Activated naive CD4-positive, alpha-beta T cell treated with anti-CD3 and anti-CD28 coated beads, Interleukin-2, amount 10 ng/mL, durations not matched to agents 7 days and 5 days (primary cell): ENCODE measurements at regions not wholly inside any gene's neighbourhood (a gene's known extent, or its start where the extent isn't known, plus 50 kb on each side); places are given as distances from the start of the nearest gene placed in this dataset.

Experiments
- CTCF ChIA-PET: fragments of 350-600 bp; sonication (Branson Sonifier 250); formaldehyde crosslinking; loops from one replicate; lab custom pipeline; 2021; ENCODE audit warnings: antibody characterized with exemption; lab: Charles Lee
- DNase-seq: peaks from one replicate; pipeline ENCODE4 v3.0.0-alpha.2; 2020
- H3K27ac Mint-ChIP-seq: one replicate; pipeline ENCODE4 v1.8.0; 2021; ENCODE audit warnings: mild to moderate bottlenecking, moderate library complexity, mixed read lengths
- H3K27me3 Mint-ChIP-seq: one replicate; pipeline ENCODE4 v1.8.0; 2021; ENCODE audit warnings: mild to moderate bottlenecking, mixed read lengths
- H3K36me3 Mint-ChIP-seq: one replicate; pipeline ENCODE4 v1.8.0; 2021; ENCODE audit warnings: mixed read lengths
- H3K4me1 Mint-ChIP-seq: one replicate; pipeline ENCODE4 v1.8.0; 2021; ENCODE audit warnings: mixed read lengths
- H3K4me3 Mint-ChIP-seq: one replicate; pipeline ENCODE4 v1.8.0; 2021; ENCODE audit warnings: mild to moderate bottlenecking, moderate library complexity, mixed read lengths
- H3K9me3 Mint-ChIP-seq: one replicate; pipeline ENCODE4 v1.8.0; 2021; ENCODE audit warnings: mixed read lengths

DNA sequence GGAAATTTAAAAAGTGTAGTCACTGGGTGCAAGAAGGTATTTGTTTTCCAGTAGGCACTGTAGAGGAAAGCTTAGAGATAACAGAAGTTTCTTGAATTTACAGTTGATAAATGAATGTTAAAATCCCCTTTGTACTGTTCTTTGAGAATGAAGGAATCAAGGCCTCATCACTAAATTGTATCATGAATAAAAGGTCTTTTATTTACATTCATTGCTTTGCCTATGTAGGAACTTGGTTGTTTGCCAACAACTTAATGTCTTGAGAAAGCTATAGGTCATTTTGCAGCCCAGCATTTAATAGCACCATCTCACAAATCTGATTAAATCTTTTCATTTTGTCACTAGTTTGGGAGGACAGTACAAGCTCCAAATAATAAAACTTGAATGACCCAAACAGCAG is 213.9 kb upstream of the ITGA4 start:
- H3K9me3 Mint-ChIP-seq = peaks cover 6% of the 10 kb centered on the region
- CTCF ChIA-PET = interaction anchor here (1.1 kb wide), 1 partner anchor 9 kb away, joined by 5 read pairs; no protein-coding TSS in a partner anchor
- no peaks in the 10 kb centered on the region for H3K27me3 Mint-ChIP-seq
- peaks cover 25% of the 10 kb centered on the region for H3K36me3 Mint-ChIP-seq
- H3K4me3 Mint-ChIP-seq = no peak overlapping the region
- no peak for DNase-seq
- no peak overlapping the region for H3K27ac Mint-ChIP-seq
- peaks cover 34% of the 10 kb centered on the region for H3K4me1 Mint-ChIP-seq

DNA sequence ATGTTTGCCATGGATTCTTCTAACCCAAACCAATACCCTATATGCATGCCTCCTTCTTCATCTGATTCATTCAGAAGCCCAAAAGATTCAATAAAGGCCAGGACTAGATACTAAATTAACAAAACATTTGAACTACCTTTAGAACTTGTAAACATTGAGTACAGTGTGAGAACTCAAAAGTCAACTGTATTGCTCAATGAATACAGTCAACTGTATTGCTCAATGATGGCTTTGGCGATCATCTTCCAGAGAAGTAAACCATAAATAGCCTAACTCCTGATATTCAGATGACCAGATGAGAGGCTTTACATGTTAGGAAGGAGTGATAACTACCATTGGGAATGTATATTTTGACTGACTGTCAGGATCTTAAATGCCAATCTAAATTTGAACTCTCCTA is 206.5 kb upstream of the ITGA4 start:
- no peak overlapping the region for H3K27ac Mint-ChIP-seq
- H3K9me3 Mint-ChIP-seq = peaks cover 3% of the 10 kb centered on the region
- DNase-seq = no peak
- peaks cover 27% of the 10 kb centered on the region for H3K36me3 Mint-ChIP-seq
- H3K27me3 Mint-ChIP-seq = no peaks in the 10 kb centered on the region
- CTCF ChIA-PET = no interaction called here
- H3K4me1 Mint-ChIP-seq = peaks cover 16% of the 10 kb centered on the region
- H3K4me3 Mint-ChIP-seq = no peak overlapping the region

DNA sequence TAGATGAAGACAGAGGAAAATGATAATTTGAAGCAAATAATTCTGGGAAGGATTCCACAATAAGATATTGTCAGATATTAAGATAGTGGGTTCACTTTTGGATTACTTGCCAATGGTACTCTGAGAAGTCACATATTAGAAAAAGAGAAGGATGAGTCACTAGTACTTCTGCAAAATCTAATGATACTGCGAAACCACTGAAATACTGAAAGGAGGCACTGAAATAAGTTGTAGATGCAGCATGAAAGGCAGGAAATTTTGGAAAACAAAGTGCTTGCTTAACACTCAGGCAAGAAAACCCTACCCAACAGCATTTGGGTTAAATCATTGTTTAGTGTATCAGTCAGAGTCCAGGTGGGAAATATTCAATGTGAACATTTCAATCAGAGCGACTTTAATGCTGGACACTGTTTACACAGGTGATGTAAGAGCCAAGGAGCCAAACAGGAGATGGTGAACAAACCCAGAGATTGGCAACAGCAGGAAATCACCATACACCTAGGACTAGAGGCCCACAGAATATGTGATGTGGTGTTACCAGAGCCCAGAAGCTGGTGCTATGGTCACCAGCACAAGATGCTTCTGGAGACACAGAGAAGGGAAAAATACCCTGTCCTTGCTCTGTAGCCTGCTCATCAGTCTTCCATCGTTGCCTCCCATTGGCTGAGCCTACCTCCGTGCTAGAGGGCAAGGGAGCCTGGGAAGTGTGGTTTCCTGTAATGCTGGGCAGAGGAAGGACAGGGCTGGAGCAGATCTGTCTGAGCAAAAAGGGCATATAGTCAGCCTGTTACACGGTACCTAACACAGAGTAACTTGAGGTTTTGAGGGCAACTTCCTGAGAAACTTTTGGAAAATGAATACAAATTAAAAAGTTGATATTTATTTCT is 204.7 kb upstream of the ITGA4 start:
- Mint-ChIP-seq H3K27ac (no peak overlapping the region), H3K4me1 (peaks cover 16% of the 10 kb centered on the region), H3K9me3 (peaks cover 3% of the 10 kb centered on the region), H3K27me3 (no peaks in the 10 kb centered on the region), H3K4me3 (no peak overlapping the region), H3K36me3 (peaks cover 30% of the 10 kb centered on the region)
- CTCF ChIA-PET = no interaction called here
- DNase-seq = no peak

DNA sequence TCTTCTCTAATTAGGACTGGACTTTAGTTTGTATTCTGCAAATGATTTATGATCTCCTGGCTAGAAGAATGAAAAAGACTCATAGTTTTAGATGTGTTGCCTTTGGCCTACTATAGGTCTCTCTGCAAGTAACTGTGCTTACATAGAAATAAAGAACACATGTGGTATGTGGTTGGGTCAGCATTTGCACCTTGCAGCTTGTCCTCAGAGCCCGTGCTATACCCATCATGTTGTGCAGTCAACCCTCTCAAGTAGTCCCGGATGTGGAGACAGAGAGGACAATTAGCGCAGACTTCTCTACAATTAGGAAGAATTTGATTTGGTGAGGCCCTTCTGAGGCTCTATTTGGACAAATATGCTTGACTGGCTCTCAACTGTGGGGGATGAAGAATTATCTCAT is 203.7 kb upstream of the ITGA4 start:
- Mint-ChIP-seq H3K27me3 (no peaks in the 10 kb centered on the region), H3K27ac (no peak overlapping the region), H3K4me1 (peaks cover 16% of the 10 kb centered on the region), H3K4me3 (no peak overlapping the region), H3K36me3 (peaks cover 30% of the 10 kb centered on the region), H3K9me3 (peaks cover 3% of the 10 kb centered on the region)
- CTCF ChIA-PET = interaction anchor here (0.6 kb wide), 1 partner anchor 58 kb away, joined by 3 read pairs; no protein-coding TSS in a partner anchor
- DNase-seq = no peak

DNA sequence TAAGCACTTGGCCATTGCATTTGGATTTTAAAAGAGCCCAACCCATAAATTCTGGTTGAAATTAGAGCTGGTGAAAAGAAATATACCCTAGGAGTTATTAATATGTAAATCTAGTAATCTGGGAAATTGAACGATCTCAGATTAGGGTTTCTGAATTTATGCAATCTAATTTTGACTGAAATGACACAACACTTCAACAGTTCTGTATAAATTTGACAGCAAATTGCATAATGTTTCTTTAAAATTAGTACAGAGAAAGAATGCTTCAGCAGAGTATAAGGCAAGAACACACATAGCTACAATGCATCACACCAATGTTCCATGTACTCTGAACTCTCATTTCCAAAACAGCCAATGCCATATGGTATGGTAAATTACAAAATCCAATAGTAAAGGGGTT is 201.5 kb upstream of the ITGA4 start:
- Mint-ChIP-seq H3K9me3 (peaks cover 3% of the 10 kb centered on the region), H3K36me3 (peaks cover 30% of the 10 kb centered on the region), H3K4me3 (no peak overlapping the region), H3K4me1 (peaks cover 16% of the 10 kb centered on the region), H3K27me3 (no peaks in the 10 kb centered on the region), H3K27ac (no peak overlapping the region)
- CTCF ChIA-PET = no interaction called here
- DNase-seq = no peak

DNA sequence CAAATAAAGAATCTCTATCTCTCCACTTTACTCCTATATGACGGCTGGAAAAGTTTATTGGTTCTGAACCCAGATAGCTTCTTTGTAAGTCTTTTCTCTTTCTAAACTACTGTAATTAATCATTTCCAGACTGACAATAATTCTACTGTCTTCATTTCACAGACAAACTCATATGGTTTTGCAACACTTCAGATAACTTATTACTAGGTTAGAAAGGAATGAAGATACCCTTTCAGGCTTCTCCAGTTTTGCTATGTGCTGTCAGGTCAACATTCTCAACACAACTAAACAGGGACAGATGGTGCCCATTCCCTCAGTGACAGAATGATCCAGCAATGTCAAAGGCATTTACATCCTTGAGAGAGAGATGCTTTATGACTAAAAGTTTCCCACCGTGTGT is 198.5 kb upstream of the ITGA4 start:
- no peaks in the 10 kb centered on the region for H3K4me1 Mint-ChIP-seq
- CTCF ChIA-PET = no interaction called here
- no peaks in the 10 kb centered on the region for H3K27me3 Mint-ChIP-seq
- H3K4me3 Mint-ChIP-seq = no peak overlapping the region
- H3K9me3 Mint-ChIP-seq = no peaks in the 10 kb centered on the region
- peaks cover 10% of the 10 kb centered on the region for H3K36me3 Mint-ChIP-seq
- no peak for DNase-seq
- H3K27ac Mint-ChIP-seq = no peak overlapping the region

DNA sequence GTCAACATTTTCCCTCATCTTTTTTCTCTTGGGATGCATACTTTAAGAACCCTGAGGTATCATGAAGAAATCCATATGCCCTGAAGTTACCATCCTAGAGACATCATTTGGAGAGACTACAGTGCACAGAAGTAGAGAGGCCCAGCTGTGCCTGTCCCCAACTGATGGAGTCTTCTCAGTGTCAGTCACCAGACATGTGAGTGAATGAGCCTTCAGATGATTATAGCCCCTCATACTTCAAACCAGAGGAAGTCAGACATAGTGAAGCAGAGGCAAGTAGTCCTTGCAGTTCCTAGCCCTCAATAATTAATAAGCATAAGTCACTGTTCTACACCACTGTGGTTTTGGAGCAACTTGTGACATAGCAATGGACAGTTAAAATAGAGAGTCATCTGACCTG is 194.4 kb upstream of the ITGA4 start:
- CTCF ChIA-PET = no interaction called here
- Mint-ChIP-seq H3K4me1 (peaks cover 2% of the 10 kb centered on the region), H3K36me3 (peaks cover 17% of the 10 kb centered on the region), H3K27me3 (no peaks in the 10 kb centered on the region), H3K27ac (no peak overlapping the region), H3K9me3 (peaks cover 2% of the 10 kb centered on the region), H3K4me3 (no peak overlapping the region)
- DNase-seq = no peak

DNA sequence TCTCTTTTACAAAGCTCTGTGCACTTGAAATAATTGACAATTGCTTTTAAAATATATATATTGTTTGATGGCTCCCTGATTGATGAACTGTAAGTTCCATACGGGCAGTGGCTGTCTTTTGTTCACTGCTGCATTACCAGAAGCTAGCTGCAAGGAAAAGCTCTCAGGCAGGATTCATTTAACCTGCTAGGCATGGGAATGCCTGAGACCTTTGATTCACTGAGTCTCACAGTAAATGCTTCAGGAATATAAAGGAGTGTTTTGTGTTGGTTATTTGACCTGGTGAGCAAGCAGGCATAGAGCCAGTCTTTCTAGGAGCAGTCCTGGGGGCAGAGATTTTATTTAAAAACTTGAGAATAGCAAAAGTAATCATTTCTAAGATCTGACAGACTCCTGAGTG is 193.2 kb upstream of the ITGA4 start:
- CTCF ChIA-PET = interaction anchor here (1.2 kb wide), 1 partner anchor 8 kb away, joined by 3 read pairs; no protein-coding TSS in a partner anchor
- Mint-ChIP-seq H3K4me1 (peaks cover 7% of the 10 kb centered on the region), H3K9me3 (peaks cover 2% of the 10 kb centered on the region), H3K4me3 (no peak overlapping the region), H3K27me3 (no peaks in the 10 kb centered on the region), H3K27ac (no peak overlapping the region), H3K36me3 (peaks cover 18% of the 10 kb centered on the region)
- no peak for DNase-seq

DNA sequence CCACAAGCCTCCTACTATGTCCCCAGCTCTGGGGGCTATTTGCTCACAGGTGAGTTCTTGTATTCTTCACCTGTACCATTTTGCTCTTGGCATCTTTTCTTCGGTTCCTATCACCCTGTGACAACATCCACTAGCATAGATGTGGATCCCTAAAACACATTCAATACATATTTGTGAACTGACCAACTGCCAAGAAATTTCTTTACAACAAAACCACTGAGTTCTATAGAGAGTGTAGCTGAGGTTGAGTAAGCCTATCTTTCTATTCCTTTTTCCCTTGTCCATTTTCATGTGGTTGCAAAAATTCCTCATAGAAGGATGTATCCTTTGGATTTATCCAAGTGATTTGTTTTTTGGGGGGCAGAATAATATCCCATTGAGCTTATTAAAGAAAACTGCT is 192.7 kb upstream of the ITGA4 start:
- no peaks in the 10 kb centered on the region for H3K27me3 Mint-ChIP-seq
- no peak for DNase-seq
- CTCF ChIA-PET = interaction anchor here (0.9 to 1.2 kb wide), 2 partner anchors 8 to 65 kb away, joined by 3 read pairs; no protein-coding TSS in a partner anchor
- peaks cover 18% of the 10 kb centered on the region for H3K36me3 Mint-ChIP-seq
- H3K4me3 Mint-ChIP-seq = no peak overlapping the region
- H3K4me1 Mint-ChIP-seq = peaks cover 7% of the 10 kb centered on the region
- H3K27ac Mint-ChIP-seq = no peak overlapping the region
- H3K9me3 Mint-ChIP-seq = peaks cover 2% of the 10 kb centered on the region

DNA sequence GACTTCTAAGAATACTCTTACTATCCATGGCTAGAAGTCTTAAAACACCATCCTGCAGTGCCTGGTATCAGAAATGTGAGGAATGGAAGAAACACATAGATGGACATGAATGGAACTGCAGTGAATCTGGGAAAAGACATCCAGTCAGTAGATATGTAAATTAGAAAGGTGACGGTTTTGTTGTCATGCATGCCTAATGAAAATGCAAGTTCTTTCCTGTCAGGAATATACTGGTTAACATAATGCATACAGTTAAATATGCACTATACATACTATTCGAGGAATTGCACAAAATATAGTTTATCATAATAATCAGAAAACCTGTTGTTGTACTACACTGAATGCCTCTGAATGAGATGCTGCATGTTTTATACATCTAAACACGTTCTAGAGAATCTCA is 190.6 kb upstream of the ITGA4 start:
- CTCF ChIA-PET = no interaction called here
- Mint-ChIP-seq H3K36me3 (peaks cover 21% of the 10 kb centered on the region), H3K27me3 (no peaks in the 10 kb centered on the region), H3K9me3 (peaks cover 2% of the 10 kb centered on the region), H3K4me3 (no peak overlapping the region), H3K27ac (no peak overlapping the region), H3K4me1 (peaks cover 7% of the 10 kb centered on the region)
- no peak for DNase-seq

DNA sequence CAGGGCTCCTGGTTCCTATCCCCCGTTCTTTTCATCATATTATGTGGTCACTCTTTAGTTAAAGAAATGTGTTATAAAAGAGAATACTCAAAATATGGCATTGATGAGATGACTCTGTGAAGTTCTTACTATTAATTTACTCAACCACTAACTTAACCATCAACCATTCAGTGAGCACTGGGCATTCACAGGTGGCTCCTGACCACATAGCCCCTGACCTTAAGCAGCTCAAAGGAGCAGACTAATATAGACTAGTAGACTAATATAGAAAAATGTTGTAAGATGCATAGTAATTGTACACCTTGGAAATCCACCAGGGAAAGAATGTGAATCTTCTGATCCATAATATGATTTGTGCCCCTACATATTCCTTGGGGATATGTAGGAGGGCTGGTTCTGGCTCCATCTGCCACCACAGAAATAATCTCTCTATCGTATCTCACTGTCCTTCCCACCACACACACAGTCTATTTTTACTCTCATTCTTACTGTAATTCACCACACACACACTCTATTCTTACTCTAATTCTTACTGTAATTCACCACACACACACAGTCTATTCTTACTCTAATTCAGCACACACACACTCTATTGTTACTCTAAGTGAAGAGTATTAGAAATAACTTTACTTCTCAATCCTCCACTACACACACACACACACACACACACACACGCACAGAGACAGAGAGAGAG is 188.9 kb upstream of the ITGA4 start:
- CTCF ChIA-PET = no interaction called here
- H3K9me3 Mint-ChIP-seq = peaks cover 2% of the 10 kb centered on the region
- H3K4me1 Mint-ChIP-seq = peaks cover 7% of the 10 kb centered on the region
- H3K36me3 Mint-ChIP-seq = peaks cover 24% of the 10 kb centered on the region
- H3K27ac Mint-ChIP-seq = no peak overlapping the region
- no peak overlapping the region for H3K4me3 Mint-ChIP-seq
- DNase-seq = no peak
- H3K27me3 Mint-ChIP-seq = no peaks in the 10 kb centered on the region

DNA sequence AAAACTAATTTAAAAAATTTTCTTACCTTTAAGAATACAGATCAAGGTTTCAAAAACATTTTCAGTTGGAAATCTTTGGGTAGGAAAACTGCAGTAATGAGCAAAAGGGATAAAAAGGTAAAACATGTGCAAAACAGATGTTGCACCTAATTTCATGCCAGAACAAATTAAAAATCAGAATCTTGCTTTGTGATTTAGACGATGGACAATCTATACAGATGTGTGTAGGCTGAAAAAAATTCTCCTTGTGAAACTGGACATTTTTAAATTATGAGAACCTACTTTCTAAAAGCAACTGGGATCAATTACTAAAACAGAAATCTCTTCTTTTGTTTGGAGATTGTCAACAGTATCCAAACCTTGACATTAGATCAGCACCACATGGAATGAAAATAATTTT is 183.2 kb upstream of the ITGA4 start:
- Mint-ChIP-seq H3K9me3 (peaks cover 3% of the 10 kb centered on the region), H3K4me3 (no peak overlapping the region), H3K36me3 (peaks cover 24% of the 10 kb centered on the region), H3K27me3 (no peaks in the 10 kb centered on the region), H3K27ac (no peak overlapping the region), H3K4me1 (peaks cover 24% of the 10 kb centered on the region)
- CTCF ChIA-PET = no interaction called here
- no peak for DNase-seq

DNA sequence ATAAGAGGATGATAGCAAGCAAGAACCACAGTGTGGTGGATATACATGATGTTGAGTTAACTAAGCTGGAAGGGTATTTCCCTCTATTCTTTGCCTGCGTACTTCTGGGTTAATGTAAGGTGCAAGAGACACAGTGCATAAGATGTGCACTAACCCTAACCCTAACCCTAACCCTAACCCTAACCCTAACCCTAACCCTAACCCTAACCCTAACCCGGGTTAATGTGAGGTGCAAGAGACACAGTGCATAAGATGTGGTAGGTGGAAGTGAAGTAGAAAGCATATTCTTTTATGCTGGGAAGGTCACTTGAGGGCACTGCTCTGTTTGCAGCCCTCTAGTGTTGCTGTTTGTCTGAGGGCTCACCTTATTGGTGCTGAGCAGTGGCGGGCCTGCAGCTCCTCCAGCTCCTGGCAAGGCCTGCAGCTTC is 181.5 kb upstream of the ITGA4 start:
- H3K4me3 Mint-ChIP-seq = no peak overlapping the region
- DNase-seq = peak; percentile 37
- peaks cover 3% of the 10 kb centered on the region for H3K9me3 Mint-ChIP-seq
- H3K36me3 Mint-ChIP-seq = peaks cover 30% of the 10 kb centered on the region
- H3K27ac Mint-ChIP-seq = peak overlapping the region; percentile 77
- H3K4me1 Mint-ChIP-seq = peaks cover 32% of the 10 kb centered on the region
- CTCF ChIA-PET = interaction anchor here (1.0 to 2.0 kb wide), 3 partner anchors 8 to 171 kb away, joined by 3 to 13 read pairs (median 5); no protein-coding TSS in a partner anchor
- no peaks in the 10 kb centered on the region for H3K27me3 Mint-ChIP-seq

DNA sequence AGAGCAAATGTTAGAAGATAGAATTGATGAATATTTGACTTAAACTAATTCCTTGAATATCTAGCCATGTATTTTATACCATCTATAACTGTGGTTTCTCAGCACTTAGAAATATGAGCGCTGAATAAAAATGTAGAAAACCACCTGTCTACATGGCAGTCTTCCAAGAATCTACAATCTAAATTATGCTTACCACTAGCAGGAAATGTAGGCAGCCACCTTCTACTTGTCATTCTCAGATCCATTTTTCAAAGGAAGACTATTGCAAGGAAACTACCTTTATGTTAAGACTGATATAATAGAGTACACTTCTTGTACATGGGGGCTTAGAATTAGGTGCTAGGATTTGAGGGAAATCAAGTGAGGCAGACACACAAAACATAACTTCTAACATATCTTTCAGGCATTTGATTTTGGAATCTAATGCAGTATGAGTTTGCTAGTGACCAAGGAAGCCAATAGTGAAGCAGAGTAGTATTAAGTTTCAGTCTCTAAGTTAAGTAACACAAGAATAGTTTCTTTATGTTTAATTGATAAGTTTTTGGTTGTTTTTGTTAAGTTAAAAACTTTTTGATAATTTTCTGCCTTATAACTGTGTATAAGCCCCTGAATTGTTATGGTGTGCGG is 175.9 kb upstream of the ITGA4 start:
- CTCF ChIA-PET = interaction anchor here (0.7 kb wide), 1 partner anchor 182 kb away, joined by 4 read pairs; no protein-coding TSS in a partner anchor
- H3K9me3 Mint-ChIP-seq = peaks cover 25% of the 10 kb centered on the region
- H3K27me3 Mint-ChIP-seq = no peaks in the 10 kb centered on the region
- peaks cover 46% of the 10 kb centered on the region for H3K36me3 Mint-ChIP-seq
- H3K4me1 Mint-ChIP-seq = peaks cover 39% of the 10 kb centered on the region
- peak overlapping the region; percentile 78 for H3K27ac Mint-ChIP-seq
- no peak overlapping the region for H3K4me3 Mint-ChIP-seq
- DNase-seq = no peak
